Coronary artery (tissue), 2 donors: ENCODE measurements at regions not wholly inside any gene's neighbourhood (a gene's known extent, or its start where the extent isn't known, plus 50 kb on each side); places are given as distances from the start of the nearest gene placed in this dataset.

Experiments
- DNase-seq: peaks from one replicate; pipeline ENCODE4 v3.0.0-alpha.2; 2017; ENCODE audit warnings: low spot score
- H3K27ac ChIP-seq, 2 donors: fragments of 200-600 bp; sonication (generic); one replicate each; pipeline ENCODE4 v1.5.1; 2016 to 2019
- H3K4me3 ChIP-seq: fragments of 200-600 bp; sonication (generic); 2 replicates; pipeline ENCODE4 v1.5.1; 2016; ENCODE audit warnings: mild to moderate bottlenecking, moderate library complexity
- CTCF ChIP-seq: fragments of 200-600 bp; sonication (generic); IDR thresholded peaks from one replicate; pipeline ENCODE4 v1.5.1; 2019; ENCODE audit warnings: antibody characterized with exemption

DNA sequence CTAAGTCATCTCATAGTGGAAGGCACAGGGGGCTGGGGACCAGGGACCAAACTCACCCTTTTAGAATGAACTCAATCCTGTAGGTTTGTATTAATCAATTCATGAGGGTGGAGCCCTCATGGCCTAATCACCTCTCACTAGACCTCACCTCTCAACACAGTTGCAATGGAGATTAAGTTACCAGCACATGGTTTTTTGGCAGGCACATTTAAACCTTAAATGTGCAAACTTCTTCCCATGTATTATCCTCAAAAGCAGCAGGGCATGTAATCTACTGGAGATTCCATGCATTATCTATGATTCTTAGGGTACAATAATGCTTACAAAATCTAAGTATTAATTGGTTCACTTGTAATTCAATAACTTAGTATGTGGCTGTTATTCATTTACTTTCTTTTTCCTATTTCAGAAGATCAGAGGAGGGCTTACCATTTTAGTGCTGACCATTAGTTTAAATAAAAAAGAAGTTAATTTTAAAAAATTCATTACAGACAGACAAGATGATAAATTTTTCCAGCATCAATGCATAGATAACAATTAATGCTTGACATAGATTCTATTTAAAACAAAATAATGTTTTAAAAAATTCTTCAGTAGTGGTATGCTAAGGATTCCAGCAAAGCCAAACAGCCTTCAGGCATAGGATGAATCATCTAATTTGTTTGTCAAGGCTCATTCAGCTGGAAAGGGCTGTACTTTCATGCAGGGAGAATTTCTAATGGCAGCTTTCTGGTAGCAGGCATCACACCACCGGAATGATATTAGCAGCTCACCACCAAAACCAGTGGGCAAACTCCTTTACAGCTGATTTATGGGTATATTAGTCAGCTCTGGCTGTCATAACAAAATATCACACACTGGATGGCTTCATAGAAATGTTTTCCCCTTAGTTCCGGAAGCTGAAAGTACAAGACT, 124.6 kb upstream of the ZNF648 start:
- DNase-seq, result no peak
- TF ChIP-seq CTCF, result no peak
- Histone ChIP-seq H3K4me3 (no peak overlapping the region), H3K27ac (no peak overlapping the region)

DNA sequence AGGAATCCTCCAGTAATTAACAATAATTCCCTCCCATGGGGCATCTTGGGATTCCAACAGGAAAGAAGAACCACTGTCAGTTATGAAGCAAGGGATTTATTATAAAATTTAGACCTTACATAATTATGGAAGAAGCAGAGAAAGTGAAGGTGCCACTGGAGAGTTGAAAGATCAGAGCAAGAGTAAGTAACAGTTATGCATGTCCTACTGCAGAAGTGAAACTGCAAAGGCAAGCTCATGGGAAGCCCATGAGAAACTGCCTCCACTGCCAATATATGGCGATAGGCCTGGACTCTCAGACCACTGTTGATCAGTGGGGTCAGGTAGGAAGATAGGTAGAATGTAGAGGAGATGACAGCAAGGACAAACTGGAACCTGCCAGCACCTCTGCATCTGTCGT, 123.6 kb upstream of the ZNF648 start:
- no peak overlapping the region for H3K27ac ChIP-seq
- DNase-seq, result no peak
- no peak for TF ChIP-seq CTCF
- no peak overlapping the region for H3K4me3 ChIP-seq

GRCh38 chr1:182183606-182184005, 122.1 kb upstream of the ZNF648 start:
- no peak for DNase-seq
- Histone ChIP-seq H3K4me3 (no peak overlapping the region), H3K27ac (no peak overlapping the region)
- no peak for TF ChIP-seq CTCF

DNA sequence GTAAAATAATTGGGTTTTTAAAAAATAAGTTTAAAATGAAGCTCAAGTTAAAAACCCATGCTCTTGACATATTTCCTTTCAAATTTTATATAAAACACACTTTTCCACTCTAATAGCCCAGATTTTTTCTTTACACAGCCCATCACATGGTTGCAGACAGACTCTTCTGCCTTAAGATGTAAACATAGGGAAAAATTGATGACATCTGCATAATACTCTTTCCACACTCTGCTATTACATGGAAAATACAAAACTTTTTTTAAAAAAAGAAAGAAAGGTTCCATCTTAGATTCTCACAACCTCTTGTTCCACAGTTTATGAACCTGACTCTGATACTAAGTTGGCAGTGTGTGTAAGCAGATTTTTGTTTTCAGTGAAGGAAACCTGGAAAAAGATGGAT, 120.8 kb upstream of the ZNF648 start:
- TF ChIP-seq CTCF, result no peak
- no peak overlapping the region for H3K4me3 ChIP-seq
- DNase-seq, result no peak
- no peak overlapping the region for H3K27ac ChIP-seq

DNA sequence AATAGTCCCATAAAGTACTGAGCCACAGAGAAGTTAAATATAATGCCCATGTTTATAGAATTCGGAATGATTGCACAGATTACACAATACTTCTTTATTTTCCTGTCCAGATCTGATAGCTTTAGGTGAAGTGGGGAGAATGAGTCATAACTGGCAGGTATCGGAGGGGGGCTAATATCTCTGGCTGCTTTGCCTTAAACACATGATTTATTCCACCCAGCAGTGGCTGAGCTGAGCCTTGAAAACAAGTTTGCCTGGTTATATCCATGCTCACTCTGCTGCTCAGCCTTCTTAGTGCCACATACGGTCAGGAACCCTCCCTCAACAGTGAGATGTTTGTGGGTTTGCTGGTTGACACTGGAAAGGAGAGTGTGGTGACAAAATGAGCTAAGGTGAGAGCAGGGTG, 119.7 kb upstream of the ZNF648 start:
- Histone ChIP-seq H3K27ac (no peak overlapping the region), H3K4me3 (no peak overlapping the region)
- no peak for TF ChIP-seq CTCF
- DNase-seq, result no peak

DNA sequence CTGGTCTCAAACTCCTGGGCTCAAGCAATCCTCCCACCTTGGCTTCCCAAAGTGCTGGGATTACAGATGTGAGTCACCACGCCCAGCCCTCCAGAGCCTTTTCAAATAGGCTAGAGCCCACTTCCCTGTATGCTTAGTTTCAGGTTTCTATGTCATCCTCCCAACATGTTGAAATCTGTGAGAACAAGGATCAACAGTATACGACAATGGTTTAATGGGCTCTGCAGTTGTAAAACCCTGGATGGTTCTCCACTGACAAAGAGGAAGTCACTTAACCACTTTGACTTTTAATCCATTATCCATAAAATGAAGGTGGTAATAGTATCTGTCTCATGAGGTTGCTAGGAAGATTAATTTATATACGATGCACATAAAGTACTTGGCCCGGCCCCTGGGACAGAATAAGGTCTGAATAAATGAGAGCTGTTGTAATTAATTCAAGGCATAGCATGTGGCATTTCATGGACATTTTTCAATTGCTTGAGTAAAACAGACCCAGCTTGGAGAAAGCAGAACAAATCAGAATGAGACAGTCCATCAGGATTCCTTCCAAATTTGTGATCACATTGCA, 113.9 kb upstream of the ZNF648 start:
- no peak for DNase-seq
- TF ChIP-seq CTCF, result no peak
- Histone ChIP-seq H3K27ac (peak overlapping the region in 1 of 2 donors; percentile 10), H3K4me3 (no peak overlapping the region)

DNA sequence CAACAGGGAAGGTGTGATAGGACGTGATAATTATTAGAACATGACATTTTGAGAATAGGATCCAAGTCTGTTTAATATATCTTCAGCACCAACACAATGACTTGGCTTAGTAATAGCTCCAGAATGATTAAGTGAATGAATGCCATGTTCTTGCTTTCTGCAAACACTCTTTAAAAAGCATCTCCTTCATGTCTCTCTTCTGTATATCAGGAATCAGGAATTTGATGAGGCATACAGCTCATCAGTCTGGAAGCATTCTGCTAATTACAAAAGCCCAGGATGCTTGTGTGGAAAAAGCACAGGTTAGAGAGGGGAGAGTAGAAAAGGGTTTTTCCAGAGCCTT, 113.0 kb upstream of the ZNF648 start:
- TF ChIP-seq CTCF, result no peak
- peak overlapping the region; percentile 38 to 59 for H3K27ac ChIP-seq
- no peak for DNase-seq
- no peak overlapping the region for H3K4me3 ChIP-seq
